ENCODE measurements at regions not wholly inside any gene's neighbourhood (a gene's known extent, or its start where the extent isn't known, plus 50 kb on each side); places are given as distances from the start of the nearest gene placed in this dataset.
"Not testable (repeated sequence)": the region's sequence is repeated elsewhere in the genome, so short reads cannot be mapped to it uniquely, and the experiment has no call there.

DNA sequence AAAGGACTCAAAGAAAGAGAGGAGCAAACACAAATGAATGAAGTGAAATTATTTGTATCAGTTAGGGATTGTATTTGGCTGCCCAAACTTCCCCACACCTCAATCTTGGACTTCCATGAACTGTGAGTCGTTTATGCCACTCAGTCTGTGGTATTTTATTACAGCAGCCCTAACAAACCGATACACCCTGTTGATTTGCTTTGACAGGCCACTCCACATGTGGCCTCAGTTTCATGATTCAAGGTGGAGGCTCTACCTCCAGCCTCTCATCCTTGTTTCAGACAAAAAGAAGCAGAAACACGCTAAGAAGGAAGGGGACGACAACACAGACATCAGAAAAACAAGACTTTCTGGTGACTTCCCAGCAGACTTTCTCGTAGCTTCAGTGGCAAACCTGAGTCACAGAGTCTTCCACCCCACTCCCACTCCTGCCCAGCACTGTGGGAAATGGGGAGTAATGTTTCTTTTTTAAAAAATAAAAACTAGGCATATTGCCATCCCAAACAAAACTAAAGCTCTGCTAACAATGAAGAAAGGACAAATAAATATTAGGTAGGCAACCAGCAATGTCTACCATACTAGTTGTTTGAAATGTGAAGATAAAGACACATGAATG, 52.2 kb upstream of the ABCA1 start:
- no peak for DNase-seq

DNA sequence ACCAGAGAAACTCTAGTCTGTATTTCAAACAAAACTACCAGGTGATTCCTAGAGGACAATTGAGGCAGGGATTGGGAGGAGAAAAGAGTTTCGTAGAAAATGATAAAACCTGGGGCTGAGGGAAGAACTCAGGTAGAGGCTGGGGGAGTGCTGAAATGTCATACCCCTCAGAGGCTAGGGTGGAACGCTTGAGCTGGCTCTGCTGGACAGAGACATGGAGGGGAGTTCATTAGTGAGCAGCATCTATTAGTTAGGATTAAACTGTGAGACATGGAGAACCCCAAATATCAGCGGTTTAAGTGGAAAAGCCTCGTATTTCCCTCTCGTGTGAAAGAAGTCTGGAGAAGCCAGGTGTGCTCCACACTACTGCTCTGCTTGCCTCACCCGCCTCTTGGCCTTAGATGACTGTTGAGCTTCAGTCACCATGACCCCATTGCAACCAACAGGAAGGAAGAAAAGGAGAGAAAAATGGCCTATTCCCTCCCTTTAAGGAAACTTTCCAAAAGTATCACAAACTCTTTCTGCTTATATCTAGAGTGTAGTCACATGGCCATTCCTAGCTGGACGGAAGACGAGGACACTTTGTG, 53.7 kb upstream of the ABCA1 start:
- DNase-seq: no peak

DNA sequence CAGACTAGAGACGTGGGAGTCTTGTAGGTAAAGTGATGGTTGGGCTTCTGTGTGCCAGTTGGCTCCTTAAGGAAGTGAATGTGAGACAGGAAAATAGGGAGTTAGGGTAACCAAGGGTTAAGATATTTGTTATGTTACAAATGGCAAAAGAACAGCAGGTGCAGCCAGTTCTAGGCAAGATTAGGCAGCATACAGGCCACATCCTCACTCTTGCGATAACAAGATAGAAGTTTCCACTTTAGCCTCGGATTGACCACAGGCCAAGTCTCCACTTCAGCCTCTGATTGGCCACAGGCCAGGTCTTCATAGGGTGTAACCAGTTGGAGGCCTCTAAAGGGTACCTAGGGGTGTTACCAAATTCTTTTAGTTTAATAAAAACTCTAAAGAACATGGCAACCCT, 54.6 kb upstream of the ABCA1 start:
- no peak for DNase-seq

DNA sequence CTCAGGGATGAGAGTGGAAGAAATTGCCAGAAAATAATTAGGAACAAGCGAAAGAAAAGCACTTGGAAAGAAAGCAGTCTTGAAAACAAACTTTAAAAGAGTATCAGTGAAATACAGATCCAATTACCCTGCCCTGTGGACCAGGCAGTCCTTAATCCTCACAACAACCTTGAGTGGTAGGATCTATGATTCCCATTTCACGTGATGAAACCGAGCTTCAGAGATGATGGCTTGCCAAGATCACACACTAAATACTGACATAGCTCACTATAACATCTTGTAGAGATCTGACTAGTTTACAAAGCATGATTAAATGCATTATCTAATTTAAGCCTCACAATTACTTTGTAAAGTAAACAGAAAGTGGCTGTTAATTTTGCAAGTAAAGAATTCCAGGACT, 55.5 kb upstream of the ABCA1 start:
- DNase-seq: no peak

DNA sequence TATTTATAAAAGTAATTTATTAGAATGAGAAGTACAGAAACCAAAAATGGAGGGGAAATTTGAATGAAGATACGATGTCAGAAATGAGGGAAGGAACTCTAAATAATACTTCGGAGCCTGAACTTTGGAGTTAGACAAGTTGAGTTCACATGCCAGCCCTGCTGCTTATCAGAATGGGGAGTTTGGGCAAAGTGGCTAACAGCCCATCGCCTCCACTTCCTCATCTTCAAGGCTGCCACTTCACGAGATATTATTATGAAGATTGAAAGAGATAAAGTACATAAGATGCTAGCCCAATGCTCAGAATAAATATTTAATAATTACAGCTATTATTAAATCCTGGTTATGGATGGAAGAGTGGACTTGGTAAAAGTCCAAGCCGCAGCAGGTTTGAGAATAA, 56.2 kb upstream of the ABCA1 start:
- no peak for DNase-seq

DNA sequence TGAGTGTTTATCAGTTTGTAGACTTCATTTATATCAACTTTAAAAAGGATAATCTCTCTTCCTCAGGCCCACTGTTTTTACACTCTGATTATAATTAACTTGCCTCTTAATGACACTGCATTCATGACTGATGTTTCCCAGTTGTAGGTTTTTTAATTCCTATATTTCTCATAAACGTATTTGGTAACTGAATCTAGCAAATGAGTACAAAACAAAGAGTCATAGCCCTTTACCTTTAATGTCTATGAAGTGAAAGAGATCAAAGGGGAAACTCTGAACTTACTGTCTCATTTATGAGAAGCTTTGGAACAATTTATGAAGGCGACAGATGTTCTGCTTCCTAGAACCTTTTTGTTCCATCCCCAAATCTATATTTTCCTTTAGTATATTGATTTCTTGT, 56.6 kb upstream of the ABCA1 start:
- DNase-seq: no peak

DNA sequence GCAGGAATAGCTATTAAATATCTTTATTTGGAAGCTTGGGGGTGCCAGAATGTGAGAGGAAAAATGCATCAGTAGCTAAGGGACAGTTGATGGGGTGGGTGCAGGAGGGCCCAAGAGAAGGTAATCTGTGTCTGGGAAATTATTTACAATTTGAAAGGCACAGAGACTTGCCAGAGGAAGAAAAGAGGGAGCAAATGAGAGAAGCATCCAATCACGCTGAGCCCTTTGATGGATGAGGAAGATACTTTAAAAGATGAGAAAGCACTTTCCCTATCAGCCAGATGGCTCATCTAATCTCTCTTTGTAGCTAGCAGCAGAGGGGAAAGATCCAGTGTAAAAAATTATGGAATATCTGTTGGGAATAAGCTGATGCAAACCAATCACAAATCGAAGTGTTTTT, 57.0 kb upstream of the ABCA1 start:
- DNase-seq: no peak

DNA sequence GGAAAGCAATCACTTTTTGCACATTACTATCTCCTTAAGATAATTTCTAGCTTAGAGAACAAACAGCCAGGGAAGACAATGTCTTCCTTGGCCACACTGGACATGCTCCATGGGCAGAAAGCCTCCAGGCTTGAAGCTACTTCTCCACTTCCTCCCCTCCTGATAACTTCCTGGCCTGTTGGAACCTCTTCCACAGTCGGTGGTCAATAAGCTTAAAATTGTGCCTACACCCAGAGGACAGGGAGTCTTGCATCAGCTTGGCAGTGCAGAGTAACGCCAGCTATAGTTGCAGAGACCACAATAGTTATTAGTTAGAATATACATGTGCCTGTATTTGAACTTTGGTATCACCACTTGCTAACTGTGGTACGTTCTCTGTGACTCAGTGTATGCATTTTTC, 58.1 kb upstream of the ABCA1 start:
- DNase-seq: no peak

DNA sequence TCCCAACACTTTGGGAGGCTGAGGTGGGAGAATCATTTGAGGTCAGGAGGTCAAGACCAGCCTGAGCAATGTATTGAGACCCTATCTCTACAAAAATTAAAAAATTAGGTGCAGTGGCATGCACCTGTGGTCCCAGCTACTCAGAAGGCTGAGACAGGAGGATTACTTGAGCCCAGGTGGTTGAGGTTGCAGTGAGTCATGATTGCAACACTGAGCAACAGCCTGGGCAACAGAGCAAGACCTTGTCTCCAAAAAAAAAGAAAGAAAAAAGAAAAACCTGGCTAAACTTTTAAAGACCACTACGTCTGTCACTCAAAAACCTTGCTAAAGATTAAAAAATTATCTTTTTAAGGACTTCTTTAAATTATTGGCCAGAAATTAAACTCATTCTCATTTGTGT, 59.8 kb upstream of the ABCA1 start:
- DNase-seq: no peak

DNA sequence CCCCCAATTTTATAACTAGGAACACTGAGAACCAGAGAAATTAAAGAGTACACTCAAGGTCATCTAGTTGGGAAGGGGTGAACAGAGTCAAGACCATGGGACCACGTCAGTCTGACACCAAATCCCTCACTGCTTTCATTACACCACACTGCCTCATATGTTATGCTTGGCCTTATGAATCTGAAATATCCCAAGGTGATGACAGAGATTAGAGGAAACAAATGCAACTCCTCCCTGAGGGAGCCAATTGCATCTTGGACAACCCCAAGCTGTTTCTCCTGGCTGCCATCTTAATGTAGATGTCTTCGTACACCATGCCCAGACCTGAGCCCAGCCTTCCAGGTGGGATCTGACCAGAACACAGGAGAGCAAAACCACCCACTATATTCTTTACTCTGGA, 60.6 kb upstream of the ABCA1 start:
- DNase-seq: no peak

DNA sequence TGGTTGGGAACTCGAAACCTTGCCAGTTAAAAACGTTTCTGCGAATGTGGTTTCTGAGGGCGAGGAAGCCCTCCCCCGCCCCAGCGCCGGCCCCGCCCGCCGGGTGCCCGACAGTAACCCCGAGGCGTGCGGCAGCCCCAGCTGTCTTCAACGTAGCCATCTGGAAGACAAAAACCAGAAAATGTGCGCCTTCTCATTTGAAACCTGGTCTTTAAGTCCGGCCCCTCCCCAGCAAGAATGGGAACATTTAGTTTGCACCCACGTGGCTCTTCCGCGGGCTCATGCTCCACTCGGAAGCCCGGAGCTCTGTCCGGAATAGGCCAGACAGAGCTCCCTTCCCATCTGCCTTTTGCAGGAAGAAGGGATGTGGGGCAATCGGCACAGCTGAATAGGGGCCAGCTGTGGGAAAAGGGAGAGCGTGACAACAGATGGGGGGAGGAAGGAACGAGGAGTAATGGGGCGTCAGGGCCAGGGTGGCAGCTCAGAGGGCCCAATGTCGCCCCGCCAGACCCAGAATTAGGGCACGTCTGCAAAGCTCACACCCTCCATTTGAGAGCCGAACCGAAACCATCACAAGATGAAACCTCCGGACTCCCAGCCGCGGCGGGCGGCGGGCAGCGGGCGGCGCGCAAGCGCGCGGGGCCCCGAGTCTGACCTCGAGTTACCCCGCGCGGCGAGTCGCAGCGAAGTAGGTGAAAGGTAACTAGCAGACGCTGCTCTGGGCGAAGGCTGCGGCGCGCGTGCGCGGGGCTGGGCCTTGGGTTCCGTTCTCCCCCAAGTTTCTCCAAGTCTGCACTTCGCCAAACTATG, 63.4 kb upstream of the ABCA1 start:
- DNase-seq: peak; percentile 89

DNA sequence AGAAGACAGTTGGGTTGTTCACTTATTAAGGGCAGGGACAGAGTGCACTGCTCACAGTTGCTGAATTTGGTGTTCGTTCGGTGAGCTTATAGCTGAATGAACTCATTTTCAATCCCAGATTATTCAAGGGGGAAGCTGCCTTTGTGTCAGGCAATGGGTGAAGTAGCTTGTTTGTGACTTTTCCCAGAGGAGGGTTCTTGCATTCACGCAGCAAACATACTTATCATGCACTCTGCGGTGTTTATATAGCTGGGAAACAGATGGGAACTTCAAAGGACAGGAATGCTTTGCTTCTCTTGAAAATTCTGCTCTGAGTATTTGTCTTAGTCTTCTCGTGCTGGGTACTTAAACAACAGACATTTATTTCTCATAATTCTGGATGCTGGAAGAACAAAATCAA, 64.7 kb upstream of the ABCA1 start:
- DNase-seq: peak; percentile 46

DNA sequence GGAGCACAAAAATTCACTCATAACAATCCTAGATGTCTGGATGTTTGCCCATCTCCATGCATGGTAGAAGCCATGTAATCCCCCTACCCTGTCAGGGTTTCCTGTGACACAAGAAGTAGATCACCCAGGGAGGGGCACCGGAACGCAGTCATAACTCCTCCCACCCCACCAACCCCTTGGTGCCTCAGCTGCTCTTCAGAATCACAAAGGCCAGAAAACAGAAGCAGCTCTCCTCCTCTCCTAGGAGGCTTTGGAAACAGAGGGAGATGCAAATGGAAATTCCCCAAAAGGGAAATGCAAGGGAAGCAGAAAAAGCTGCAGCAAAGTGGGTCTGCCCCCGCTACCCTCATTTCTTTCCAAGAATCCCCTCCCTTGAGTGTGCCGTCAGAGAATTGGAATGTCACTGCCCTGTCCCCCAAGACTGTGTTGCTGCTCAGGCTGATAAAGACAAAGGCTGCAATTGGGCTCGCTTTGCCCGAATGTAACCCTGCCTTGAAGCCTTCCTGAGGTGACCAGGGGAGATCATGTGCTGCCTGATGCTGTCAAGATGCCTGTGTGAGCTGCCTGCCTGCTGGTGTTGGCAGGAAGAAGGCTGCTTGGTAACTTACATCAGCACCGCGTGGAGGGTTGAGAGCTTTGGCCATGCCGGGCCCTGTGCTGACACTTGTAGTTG, 65.5 kb upstream of the ABCA1 start:
- DNase-seq: peak; percentile 76

DNA sequence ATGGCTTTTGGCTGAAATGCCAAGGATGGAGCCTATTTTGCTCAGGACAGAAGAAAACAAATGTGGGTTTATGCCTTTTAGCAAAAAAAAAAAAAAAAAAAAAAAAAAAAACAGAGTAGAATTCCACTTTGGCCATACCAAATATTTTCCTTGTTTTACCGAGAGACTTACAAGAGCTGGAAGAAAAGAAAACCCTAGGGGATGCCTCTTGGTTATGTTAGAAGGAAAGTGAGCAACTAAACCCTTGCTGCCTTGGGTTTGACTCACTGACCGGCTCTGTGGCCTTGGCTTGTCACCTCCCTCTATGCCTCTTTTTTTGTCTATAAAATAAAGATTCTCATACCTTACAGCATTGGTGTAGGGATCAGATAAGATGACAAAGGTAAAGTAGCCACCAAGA, 69.6 kb upstream of the ABCA1 start:
- no peak for DNase-seq

DNA sequence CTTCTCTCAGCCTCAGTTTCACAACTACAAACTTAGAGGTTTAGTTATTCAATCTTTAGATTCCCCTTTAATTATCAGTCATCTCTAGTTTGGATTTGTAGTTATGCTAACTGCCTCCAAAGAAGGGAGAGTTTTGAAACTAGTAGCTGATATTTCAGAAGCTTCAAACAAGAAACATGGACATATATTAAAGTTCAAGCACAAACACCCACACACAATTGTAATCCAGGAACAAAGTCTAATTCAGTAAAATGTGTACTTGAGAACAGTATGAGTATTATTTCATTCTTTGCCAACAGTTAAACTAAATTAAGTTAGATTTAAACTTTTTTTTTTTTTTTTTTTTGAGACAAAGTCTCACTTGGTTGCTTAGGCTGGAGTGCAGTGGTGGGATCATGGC, 71.2 kb upstream of the ABCA1 start:
- DNase-seq: no peak

DNA sequence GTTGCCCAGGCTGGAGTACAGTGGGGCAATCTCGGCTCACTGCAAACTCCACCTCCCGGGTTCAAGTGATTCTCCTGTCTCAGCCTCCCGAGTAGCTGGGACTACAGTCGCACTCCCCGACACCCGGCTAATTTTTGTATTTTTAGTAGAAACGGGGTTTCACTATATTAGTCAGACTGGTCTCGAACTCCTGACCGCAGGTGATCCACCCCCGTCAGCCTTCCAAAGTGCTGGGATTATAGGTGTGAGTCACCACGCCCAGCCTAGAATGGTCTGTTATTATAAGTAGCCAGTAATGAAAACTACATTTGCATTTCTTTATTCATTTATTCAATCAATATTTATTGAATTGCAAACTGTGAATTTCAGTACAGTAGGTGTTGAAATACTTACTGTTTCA, 72.6 kb upstream of the ABCA1 start:
- not testable (repeated sequence) for DNase-seq

DNA sequence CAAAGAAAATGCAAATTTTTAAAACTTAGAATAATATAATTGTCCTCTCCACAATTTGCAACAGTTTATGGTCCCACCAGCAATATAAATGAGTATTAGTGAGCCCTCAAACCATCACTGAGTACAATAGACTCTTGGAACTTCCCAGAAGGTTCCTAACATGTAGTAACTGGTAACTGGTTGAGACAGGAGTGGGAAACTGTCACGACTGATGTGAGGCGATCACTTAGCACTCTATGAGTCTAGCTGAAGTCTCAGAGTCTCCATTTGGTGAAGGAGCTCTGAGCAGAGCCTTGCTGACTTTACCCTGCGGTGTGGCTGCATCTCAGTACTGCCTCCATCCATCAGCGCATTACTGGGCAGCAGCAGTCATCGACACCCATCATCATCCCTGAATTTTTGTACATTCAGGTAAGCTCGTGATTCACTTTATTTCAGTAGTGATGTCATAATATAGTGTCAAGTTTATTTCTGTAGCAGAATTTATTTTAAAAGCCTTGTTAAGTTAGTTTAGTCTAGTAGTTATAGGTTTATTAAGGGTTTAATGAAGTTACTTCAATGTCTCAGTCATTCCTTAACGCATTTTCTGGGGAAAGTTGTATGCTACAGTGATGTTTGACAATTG, 76.6 kb upstream of the ABCA1 start:
- no peak for DNase-seq

DNA sequence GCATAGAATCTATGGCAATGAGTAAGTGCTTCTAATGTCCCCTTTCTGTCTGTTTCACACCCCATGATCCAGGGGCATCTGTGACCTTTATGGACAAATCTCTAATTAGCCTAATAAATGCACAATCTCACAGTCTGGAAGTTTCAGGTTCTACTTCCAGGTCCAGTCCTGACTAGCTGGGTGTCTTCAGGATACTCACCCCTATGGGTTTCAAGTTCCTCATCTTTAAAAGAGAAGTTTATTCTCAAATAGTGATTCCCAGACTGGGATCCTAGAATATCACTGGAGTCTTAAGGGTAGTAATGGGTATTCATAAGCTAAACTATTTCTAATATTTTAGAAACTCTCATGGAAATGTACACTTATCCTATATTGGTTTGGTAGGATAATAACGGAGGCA, 77.2 kb upstream of the ABCA1 start:
- DNase-seq: no peak

DNA sequence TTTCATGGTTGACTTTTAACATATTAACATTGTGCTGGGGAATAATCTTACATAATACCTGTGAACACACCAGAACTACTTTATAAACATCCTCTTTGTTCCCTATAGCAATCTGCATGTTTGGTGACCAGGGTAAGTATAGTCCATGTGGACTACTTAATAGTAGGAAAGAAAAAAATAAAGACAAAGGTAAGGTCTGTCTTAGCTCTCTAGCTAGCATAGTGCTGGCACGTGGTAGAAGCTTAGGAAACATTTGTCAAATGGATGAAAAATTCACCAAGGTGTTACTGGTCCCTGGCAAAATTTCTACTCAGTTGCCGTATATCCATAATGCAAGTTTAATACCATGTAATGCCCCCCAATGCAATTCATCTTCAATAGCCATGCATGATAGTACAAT, 78.6 kb upstream of the ABCA1 start:
- no peak for DNase-seq

DNA sequence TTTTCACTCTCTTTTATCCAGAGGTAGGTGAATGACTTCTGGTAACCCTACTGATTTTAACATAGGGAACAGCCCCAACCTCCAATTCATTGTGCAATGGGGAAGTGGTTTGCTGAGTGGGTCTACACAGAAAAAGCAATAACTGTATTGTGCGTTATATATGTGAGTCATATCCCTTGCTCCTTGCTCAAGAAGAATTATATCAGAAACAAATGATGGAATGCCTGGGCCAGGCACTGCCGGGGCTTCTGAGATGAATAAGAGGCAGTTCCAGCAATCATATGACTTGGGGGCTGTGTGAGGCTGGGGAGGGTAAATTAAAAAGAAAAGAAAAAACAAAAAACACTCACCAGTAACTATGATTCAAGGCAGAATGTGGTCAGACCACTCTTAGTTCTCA, 79.2 kb upstream of the ABCA1 start:
- DNase-seq: peak; percentile 86

DNA sequence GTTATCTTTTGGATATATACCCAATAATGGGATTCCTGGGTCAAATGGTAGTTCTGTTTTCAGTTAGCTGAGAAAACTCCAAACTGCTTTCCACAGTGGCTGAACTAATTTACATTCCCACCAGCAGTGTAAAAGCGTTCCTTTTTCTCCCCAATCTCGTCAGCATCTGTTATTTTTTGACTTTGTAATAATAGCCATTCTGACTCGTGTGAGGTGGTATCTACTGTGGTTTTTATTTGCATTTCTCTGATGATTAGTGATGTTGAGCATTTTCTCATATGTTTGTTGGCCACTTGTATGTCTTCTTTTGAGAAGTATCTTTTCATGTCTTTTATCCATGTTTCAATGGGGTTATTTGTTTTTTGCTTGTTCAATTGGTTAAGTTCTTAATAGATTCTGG, 82.1 kb upstream of the ABCA1 start:
- DNase-seq: not testable (repeated sequence)

DNA sequence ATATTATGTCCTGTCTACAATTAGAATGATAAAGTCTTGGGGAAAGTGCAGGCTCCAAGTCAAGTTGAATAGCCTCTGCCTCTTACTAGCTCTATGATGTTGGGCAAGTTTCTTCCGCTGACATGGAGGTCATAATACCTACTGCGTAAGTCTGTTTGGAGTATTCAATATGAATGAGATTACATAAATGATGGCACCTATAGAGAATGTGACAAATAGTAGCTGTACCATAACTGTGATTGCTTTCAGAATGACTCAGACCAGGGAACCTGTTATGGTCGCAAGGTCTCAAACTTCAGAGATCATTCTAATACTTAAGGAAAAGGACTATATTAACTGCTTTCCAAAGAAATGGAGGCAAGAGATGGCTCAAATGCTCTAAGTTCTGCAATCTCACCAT, 94.0 kb upstream of the ABCA1 start:
- DNase-seq: no peak

DNA sequence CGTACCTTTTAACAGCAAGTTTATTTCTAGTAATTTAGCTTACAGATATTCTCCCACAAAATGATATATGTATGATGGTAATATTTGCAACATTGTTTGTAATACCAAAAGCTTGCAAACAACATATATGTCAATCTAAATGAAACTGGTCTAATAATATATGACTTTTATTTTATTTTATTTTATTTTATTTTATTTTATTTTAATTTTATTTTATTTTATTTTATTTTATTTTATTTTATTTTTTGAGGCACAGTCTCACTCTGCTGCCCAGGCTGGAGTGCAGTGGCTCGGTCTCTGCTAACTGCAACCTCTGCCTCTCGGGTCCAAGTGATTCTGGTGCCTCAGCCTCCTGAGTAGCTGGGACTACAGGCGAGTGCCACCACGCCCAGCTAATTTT, 94.6 kb upstream of the ABCA1 start:
- DNase-seq: not testable (repeated sequence)

DNA sequence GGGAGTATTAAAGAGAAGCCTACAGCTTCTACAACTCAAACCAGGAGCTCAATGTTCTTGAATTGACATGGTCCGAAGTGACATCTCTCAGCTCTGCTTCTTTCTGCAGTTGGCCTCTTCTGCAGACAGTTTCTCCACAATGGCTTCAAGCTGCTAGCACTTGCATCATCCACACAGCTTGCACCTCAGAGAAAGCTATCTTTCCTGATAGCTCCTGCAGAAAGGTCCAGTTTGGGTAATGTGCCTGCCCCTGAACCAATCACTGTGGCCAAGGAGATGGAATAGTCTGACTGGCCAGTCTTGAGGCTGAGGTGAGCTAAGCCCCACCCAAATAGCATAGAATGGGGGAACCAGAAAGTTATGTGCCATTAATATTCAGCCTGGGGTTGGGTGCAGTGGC, 95.8 kb upstream of the ABCA1 start:
- DNase-seq: no peak
